ENCODE measurements at regions not wholly inside any gene's neighbourhood (a gene's known extent, or its start where the extent isn't known, plus 50 kb on each side); places are given as distances from the start of the nearest gene placed in this dataset.

DNA sequence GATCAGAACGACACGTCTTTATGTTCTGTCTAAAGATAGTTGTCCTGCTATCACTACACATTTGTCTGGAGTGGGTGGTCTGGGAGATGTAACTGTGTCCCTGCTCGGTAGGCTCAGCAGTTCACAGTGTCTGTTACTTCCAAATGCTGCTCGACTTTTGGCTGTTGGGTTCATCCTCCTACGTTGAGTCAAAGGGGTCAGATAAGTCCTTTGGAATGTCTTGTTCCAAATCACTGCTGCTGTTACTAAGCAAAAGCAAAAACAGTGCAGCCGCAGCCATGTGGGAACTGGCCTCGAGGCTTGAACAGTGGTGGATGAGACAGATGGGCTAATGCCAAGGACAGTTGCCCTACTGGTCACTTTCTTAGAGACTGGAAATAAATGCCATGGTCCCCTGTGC lies 272.2 kb upstream of the MAP3K7 start:
- no peaks in the 10 kb centered on the region for H3K36me3 ChIP-seq (ENCODE audit: control insufficient read depth, insufficient read depth, low read length)
- H3K4me1 ChIP-seq, result no peaks in the 10 kb centered on the region
- Mint-ChIP-seq H3K27me3 (ENCODE audit: insufficient read depth, unreplicated experiment) (no peaks in the 10 kb centered on the region), H3K4me1 (ENCODE audit: low read depth, unreplicated experiment) (no peaks in the 10 kb centered on the region), H3K36me3 (ENCODE audit: insufficient read depth, unreplicated experiment) (no peaks in the 10 kb centered on the region), H3K9me3 (ENCODE audit: unreplicated experiment) (no peaks in the 10 kb centered on the region), H3K27ac (ENCODE audit: unreplicated experiment) (no peak overlapping the region), H3K4me3 (ENCODE audit: unreplicated experiment) (no peak overlapping the region)
- CTCF ChIA-PET, result no interaction called here
- POLR2A ChIA-PET, result no interaction called here
- TF ChIP-seq, protein P1, sequence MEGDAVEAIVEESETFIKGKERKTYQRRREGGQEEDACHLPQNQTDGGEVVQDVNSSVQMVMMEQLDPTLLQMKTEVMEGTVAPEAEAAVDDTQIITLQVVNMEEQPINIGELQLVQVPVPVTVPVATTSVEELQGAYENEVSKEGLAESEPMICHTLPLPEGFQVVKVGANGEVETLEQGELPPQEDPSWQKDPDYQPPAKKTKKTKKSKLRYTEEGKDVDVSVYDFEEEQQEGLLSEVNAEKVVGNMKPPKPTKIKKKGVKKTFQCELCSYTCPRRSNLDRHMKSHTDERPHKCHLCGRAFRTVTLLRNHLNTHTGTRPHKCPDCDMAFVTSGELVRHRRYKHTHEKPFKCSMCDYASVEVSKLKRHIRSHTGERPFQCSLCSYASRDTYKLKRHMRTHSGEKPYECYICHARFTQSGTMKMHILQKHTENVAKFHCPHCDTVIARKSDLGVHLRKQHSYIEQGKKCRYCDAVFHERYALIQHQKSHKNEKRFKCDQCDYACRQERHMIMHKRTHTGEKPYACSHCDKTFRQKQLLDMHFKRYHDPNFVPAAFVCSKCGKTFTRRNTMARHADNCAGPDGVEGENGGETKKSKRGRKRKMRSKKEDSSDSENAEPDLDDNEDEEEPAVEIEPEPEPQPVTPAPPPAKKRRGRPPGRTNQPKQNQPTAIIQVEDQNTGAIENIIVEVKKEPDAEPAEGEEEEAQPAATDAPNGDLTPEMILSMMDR (IDR thresholded peaks at IDR 0.05; ENCODE audit: insufficient read depth in 1 of 2, low read depth in 1 of 2, low read length in 1 of 2, severe bottlenecking in 1 of 2, unreplicated experiment in 1 of 2), result no peak
- DNase-seq, result no peak
- H3K27me3 ChIP-seq (replicated peaks; ENCODE audit: control insufficient read depth, insufficient read depth, low read length), result no peaks in the 10 kb centered on the region
- no TSS peak for BruUV-seq (replicated peaks)
- intact Hi-C loops (cut with micrococcal nuclease; ENCODE audit: unreplicated experiment), result no loop called here
- H3K9me3 ChIP-seq, result no peaks in the 10 kb centered on the region
- no peak overlapping the region for H3K4me3 ChIP-seq (ENCODE audit: low read depth, low read length)

DNA sequence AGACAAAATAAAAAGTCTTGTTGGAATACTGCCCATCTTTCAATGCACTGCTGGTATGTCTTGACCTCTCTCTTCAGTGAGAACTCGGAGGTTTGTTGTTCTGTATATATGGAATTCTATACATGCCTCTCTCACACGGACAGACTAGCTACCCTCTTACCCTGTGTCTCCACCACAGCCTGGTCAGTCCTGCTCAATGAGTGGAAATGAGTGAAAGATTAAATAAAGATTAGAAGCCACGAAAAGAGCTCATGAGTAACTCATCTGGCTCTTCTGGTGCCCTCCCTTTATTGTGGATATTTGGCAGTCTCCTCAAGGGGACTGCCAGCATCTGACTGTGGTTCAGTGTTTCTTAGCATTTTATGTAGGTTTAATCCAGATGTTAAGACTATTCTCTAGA lies 262.8 kb upstream of the MAP3K7 start:
- H3K36me3 Mint-ChIP-seq (ENCODE audit: insufficient read depth, unreplicated experiment), result no peaks in the 10 kb centered on the region

DNA sequence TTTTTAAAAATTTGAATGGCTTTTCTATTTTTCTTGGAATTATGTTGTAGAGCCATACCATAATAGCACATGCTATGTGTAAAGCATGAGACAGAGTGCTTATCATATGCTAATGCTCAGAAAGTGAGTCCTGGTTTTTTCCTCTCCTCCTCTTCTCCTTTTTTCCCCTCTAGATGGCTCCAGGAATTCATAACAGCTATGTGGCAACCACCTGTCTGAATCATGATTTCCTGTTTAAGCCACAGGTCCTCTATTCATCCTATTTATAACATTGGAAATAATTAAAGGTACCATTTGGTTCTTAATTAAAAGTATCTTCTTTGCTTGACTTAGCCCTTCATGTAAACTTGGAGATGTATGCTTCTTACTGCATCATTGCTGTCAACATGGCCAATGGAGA lies 260.0 kb upstream of the MAP3K7 start:
- no peaks in the 10 kb centered on the region for H3K9me3 Mint-ChIP-seq (ENCODE audit: unreplicated experiment)
- H3K36me3 Mint-ChIP-seq (ENCODE audit: insufficient read depth, unreplicated experiment), result no peaks in the 10 kb centered on the region
- TF ChIP-seq, protein P1 (IDR thresholded peaks at IDR 0.05; ENCODE audit: insufficient read depth in 1 of 2, low read depth in 1 of 2, low read length in 1 of 2, severe bottlenecking in 1 of 2, unreplicated experiment in 1 of 2), result peak in 1 of 2 experiments; percentile 22
- BruUV-seq (replicated peaks), result no TSS peak
- no peaks in the 10 kb centered on the region for H3K4me1 Mint-ChIP-seq (ENCODE audit: low read depth, unreplicated experiment)
- no peaks in the 10 kb centered on the region for H3K4me1 ChIP-seq
- peaks cover 3% of the 10 kb centered on the region for H3K27me3 Mint-ChIP-seq (ENCODE audit: insufficient read depth, unreplicated experiment)
- no peak overlapping the region for H3K27ac Mint-ChIP-seq (ENCODE audit: unreplicated experiment)
- no peaks in the 10 kb centered on the region for H3K27me3 ChIP-seq (replicated peaks; ENCODE audit: control insufficient read depth, insufficient read depth, low read length)
- H3K36me3 ChIP-seq (ENCODE audit: control insufficient read depth, insufficient read depth, low read length), result no peaks in the 10 kb centered on the region
- no peak for DNase-seq
- ChIA-PET CTCF (no interaction called here), POLR2A (no interaction called here)
- no peak overlapping the region for H3K4me3 Mint-ChIP-seq (ENCODE audit: unreplicated experiment)
- H3K4me3 ChIP-seq (ENCODE audit: low read depth, low read length), result no peak overlapping the region
- intact Hi-C loops (cut with micrococcal nuclease; ENCODE audit: unreplicated experiment), result no loop called here
- H3K9me3 ChIP-seq, result no peaks in the 10 kb centered on the region

More for the DNA sequence above, 262.8 kb upstream of the MAP3K7 start:
- Mint-ChIP-seq H3K27ac (ENCODE audit: unreplicated experiment) (no peak overlapping the region), H3K9me3 (ENCODE audit: unreplicated experiment) (no peaks in the 10 kb centered on the region), H3K4me3 (ENCODE audit: unreplicated experiment) (no peak overlapping the region), H3K4me1 (ENCODE audit: low read depth, unreplicated experiment) (no peaks in the 10 kb centered on the region), H3K27me3 (ENCODE audit: insufficient read depth, unreplicated experiment) (peaks cover 5% of the 10 kb centered on the region)
- H3K4me3 ChIP-seq (ENCODE audit: low read depth, low read length), result no peak overlapping the region
- no peak for DNase-seq
- no peaks in the 10 kb centered on the region for H3K36me3 ChIP-seq (ENCODE audit: control insufficient read depth, insufficient read depth, low read length)
- no peaks in the 10 kb centered on the region for H3K4me1 ChIP-seq
- BruUV-seq (replicated peaks), result no TSS peak
- H3K27me3 ChIP-seq (replicated peaks; ENCODE audit: control insufficient read depth, insufficient read depth, low read length), result no peaks in the 10 kb centered on the region
- CTCF ChIA-PET, result no interaction called here
- TF ChIP-seq, protein P1 (IDR thresholded peaks at IDR 0.05; ENCODE audit: insufficient read depth in 1 of 2, low read depth in 1 of 2, low read length in 1 of 2, severe bottlenecking in 1 of 2, unreplicated experiment in 1 of 2), result no peak
- POLR2A ChIA-PET, result no interaction called here
- intact Hi-C loops (cut with micrococcal nuclease; ENCODE audit: unreplicated experiment), result no loop called here
- no peaks in the 10 kb centered on the region for H3K9me3 ChIP-seq

All from Caco-2 (cell line).